NCI-H69 (cell line): ENCODE measurements at regions not wholly inside any gene's neighbourhood (a gene's known extent, or its start where the extent isn't known, plus 50 kb on each side); places are given as distances from the start of the nearest gene placed in this dataset.

Experiments used
- DNase-seq: peaks from one replicate; lab custom pipeline; 2025; lab: John Stamatoyannopoulos, UW

DNA sequence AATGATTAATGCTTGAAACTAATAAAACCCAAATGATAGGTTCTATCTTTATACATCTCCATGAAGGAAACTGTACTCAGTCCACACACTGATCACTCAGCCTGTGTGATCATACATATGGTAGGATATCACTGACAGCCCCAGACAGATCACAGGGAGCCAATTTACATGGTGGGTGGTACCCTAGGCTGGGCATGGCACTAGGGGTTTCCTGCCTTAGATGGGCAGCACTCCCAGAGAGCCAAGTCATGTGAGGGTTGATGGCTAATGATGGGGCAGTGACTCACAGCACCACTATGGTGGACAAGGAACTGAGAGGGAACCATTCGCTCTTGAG is 89.6 kb upstream of the PTPRR start:
- DNase-seq: no peak

GRCh38 chr12:71009430-71010142 is 89.0 kb upstream of the PTPRR start:
- DNase-seq: no peak

DNA sequence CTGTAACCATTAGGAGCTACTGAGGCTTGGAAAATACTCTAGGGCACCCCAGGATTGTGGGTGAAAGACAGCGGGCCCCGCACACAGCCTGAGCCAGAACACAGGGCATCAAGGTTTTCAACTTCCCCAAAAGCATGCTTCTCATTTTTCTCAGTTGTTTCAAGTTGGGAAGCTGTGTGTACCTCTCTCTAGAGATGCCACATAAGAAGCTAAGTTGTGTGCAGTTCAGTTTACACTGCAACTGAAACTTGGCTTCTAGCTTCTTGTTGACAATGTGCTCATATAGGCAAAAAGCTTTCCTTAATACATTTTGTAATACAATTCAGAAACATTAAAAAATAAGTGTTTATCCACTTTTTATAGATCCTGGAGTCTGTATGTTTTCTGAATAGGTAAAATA is 88.1 kb upstream of the PTPRR start:
- no peak for DNase-seq

GRCh38 chr12:71007781-71008404 is 87.4 kb upstream of the PTPRR start:
- DNase-seq: no peak

GRCh38 chr12:71007020-71007419 is 86.5 kb upstream of the PTPRR start:
- no peak for DNase-seq

GRCh38 chr12:71005166-71005565 is 84.6 kb upstream of the PTPRR start:
- no peak for DNase-seq

GRCh38 chr12:71004578-71004977 is 84.0 kb upstream of the PTPRR start:
- no peak for DNase-seq

GRCh38 chr12:71000748-71001147 is 80.2 kb upstream of the PTPRR start:
- DNase-seq: no peak

- no peak for DNase-seq
Observed at GRCh38 chr12:71000255-71000654, 79.7 kb upstream of the PTPRR start.

GRCh38 chr12:70994217-70994788 is 73.8 kb upstream of the PTPRR start:
- peak; percentile 0 for DNase-seq

DNA sequence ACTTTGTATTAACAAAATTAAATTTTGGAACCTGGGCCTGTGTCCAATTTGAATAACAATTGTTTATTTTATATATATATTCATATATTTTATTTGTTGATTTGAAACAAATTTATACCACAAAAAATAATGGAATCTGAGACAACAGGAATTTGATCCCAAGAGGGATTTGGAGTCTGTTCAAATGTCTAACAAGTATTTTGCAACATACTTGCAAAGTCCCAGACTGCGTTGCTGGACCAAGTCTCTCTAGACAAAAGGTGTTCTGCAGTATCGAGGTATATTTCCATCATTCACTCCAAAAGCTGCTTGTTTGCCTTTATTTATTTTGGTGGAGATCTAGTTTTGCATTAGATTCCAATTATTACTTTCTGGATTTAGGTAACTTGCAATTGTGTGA is 68.7 kb upstream of the PTPRR start:
- DNase-seq: no peak

DNA sequence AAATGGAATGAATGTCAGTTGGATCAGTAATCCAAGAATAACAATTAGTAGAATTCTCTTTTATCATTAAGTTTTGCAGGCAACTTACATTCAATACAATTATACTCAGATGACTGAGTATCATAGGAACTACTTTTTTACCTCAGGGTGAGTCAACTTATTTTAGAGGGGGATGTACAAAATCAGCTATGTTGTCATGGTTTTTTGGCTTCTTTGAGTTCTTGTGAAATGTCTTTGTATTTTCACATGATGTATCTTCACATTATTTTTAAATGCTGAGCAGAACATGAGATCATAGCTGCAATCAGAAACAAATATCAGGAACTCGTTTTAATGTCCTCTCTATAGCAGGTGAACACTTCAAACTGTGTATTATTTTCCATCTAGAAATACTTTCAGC is 65.3 kb upstream of the PTPRR start:
- DNase-seq: no peak

GRCh38 chr12:70983692-70984091 is 63.2 kb upstream of the PTPRR start:
- no peak for DNase-seq

GRCh38 chr12:70982991-70983390 is 62.5 kb upstream of the PTPRR start:
- DNase-seq: no peak

GRCh38 chr12:70982286-70982685 is 61.7 kb upstream of the PTPRR start:
- no peak for DNase-seq

DNA sequence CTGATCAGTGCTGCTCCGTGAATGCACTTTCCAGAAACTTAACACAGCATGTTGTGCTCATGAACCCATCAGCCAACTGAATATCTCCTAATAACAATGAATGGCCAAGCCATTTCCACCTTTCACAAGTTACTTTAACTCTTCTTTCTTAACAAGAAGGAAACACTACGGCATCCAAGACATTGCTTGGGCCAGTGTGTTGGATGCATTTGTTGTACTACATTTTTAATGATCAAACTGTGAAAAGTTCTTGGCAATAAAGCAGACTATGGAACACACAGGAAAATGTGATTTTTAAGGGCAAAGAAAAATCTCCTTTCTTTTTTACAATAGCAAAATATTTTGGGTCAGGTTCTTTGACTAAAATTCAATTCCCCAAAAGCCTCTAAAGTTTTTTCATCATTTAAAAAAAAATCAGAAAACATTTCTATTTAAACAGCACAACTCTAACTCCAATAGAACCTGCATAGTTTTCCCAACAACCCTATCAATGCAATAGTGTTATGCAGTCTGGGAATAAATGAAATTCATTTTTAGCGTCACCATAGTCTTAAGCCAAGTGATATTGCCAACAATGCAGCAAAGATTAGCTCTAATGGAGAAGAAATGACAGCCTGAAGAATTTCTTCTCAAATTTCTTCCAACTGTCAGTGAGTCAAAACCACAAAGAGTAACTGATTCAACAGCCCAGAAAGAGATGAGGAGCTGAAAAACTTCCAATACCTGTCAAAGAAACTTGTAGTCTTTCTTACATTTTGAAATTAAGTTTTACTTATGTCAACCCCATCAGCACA is 50.7 kb upstream of the PTPRR start:
- no peak for DNase-seq
